ENCODE measurements at regions not wholly inside any gene's neighbourhood (a gene's known extent, or its start where the extent isn't known, plus 50 kb on each side); places are given as distances from the start of the nearest gene placed in this dataset.
"Not testable (repeated sequence)": the region's sequence is repeated elsewhere in the genome, so short reads cannot be mapped to it uniquely, and the experiment has no call there.

DNA sequence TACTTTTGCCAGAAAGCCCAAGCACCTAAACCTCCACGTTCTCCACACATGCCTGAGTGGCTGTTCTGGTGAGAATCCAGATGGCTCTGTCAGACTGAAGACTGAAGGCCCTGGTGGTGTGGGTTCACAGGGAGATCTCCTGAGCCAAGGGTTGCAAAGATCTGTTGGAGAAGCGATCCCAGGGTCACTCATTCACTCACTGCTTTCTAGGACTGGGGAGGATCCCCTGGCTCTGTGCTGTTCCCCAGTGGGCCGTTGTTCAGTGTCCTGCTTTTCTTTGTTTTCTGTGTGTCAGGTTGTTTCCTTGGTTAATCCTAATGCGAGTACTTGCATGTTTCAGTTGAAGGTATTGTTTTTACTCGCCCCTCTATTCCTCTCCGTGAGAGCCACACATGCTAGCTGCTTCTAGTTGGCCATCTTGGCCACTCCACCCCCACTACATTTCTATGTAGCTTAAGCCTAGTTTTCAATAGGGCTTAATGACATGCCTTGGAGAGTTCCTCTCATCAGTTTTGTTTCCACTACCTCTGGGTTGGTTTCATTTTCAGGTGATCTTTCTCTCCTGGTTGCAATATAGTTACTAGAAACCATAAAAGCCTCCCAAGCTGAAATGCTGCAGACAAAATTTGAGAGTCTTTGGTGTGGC lies 144.5 kb upstream of the SLC38A2 start:
- DNase-seq (ENCODE audit: unreplicated experiment), result no peak
- CTCF ChIA-PET, result interaction anchor here (1.3 kb wide), 1 partner anchor 8 kb away, joined by 6 read pairs; no protein-coding TSS in a partner anchor
- H3K4me1 Mint-ChIP-seq (ENCODE audit: insufficient read depth, unreplicated experiment), result peaks cover 13% of the 10 kb centered on the region
- H3K27me3 Mint-ChIP-seq (ENCODE audit: insufficient read depth, unreplicated experiment), result no peaks in the 10 kb centered on the region
- H3K4me3 Mint-ChIP-seq (ENCODE audit: unreplicated experiment), result no peak overlapping the region
- no TSS peak for BruUV-seq (replicated peaks)
- H3K36me3 Mint-ChIP-seq (ENCODE audit: insufficient read depth, unreplicated experiment), result peaks cover 13% of the 10 kb centered on the region
- peaks cover 24% of the 10 kb centered on the region for H3K9me3 Mint-ChIP-seq (ENCODE audit: unreplicated experiment)
- peak overlapping the region; percentile 27 for H3K27ac Mint-ChIP-seq (ENCODE audit: low read depth, unreplicated experiment)
- intact Hi-C loops (cut with micrococcal nuclease), result no loop called here
- no peak for TF ChIP-seq CTCF (IDR thresholded peaks at IDR 0.05; ENCODE audit: unreplicated experiment)
- POLR2A ChIA-PET, result interaction anchor here (0.6 to 0.7 kb wide), 2 partner anchors 9 to 30 kb away, joined by 3 read pairs; no protein-coding TSS in a partner anchor

DNA sequence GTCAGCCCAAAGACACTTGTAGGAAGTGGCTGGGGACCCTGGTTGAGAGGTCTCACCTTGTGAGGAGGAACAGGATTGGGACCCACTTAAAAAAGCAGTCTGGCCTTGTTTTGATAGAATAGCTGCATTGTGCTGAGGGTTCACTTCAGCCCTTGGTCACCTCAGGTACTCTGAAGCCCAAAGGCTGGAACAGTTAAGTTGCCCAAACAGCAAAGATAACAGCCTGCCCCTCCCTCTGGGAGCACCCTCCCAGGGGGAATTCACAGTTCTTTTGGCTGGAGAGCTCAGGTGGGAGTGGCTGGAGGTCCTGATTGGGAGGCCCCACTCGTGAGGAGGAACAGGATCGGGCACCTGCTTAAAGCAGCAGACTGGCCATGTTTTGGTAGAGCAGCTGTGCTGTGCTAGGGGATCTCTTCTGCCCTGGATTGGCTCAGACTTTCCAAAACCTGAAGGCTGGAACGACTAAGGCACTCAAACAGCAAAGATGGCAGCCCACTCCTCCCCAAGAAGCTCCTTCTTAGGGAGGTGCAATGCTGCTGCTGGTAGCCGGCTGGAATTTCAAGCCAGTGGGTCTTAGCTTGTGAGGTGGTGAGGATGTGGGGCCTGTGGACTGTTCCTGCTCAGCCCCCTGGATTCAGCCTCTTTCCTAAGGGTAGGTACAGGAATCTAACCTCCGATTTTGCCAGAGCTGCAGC lies 143.8 kb upstream of the SLC38A2 start:
- no peak for TF ChIP-seq CTCF (IDR thresholded peaks at IDR 0.05; ENCODE audit: unreplicated experiment)
- ChIA-PET CTCF (interaction anchor here (0.6 to 1.3 kb wide), 2 partner anchors 9 to 34 kb away, joined by 4 to 6 read pairs; no protein-coding TSS in a partner anchor), POLR2A (interaction anchor here (0.6 to 0.9 kb wide), 4 partner anchors 9 to 45 kb away, joined by 3 to 4 read pairs (median 3); no protein-coding TSS in a partner anchor)
- DNase-seq (ENCODE audit: unreplicated experiment), result no peak
- H3K4me3 Mint-ChIP-seq (ENCODE audit: unreplicated experiment), result no peak overlapping the region
- H3K36me3 Mint-ChIP-seq (ENCODE audit: insufficient read depth, unreplicated experiment), result peaks cover 13% of the 10 kb centered on the region
- H3K27me3 Mint-ChIP-seq (ENCODE audit: insufficient read depth, unreplicated experiment), result no peaks in the 10 kb centered on the region
- peaks cover 30% of the 10 kb centered on the region for H3K9me3 Mint-ChIP-seq (ENCODE audit: unreplicated experiment)
- BruUV-seq (replicated peaks), result no TSS peak
- intact Hi-C loops (cut with micrococcal nuclease), result no loop called here
- H3K27ac Mint-ChIP-seq (ENCODE audit: low read depth, unreplicated experiment), result no peak overlapping the region
- peaks cover 11% of the 10 kb centered on the region for H3K4me1 Mint-ChIP-seq (ENCODE audit: insufficient read depth, unreplicated experiment)

GRCh38 chr12:46515829-46516228 lies 143.3 kb upstream of the SLC38A2 start:
- no TSS peak for BruUV-seq (replicated peaks)
- H3K9me3 Mint-ChIP-seq (ENCODE audit: unreplicated experiment), result peaks cover 36% of the 10 kb centered on the region
- peaks cover 13% of the 10 kb centered on the region for H3K36me3 Mint-ChIP-seq (ENCODE audit: insufficient read depth, unreplicated experiment)
- DNase-seq (ENCODE audit: unreplicated experiment), result no peak
- H3K4me3 Mint-ChIP-seq (ENCODE audit: unreplicated experiment), result no peak overlapping the region
- ChIA-PET CTCF (no interaction called here), POLR2A (interaction anchor here (0.6 to 0.9 kb wide), 2 partner anchors 42 to 45 kb away, joined by 3 to 4 read pairs; no protein-coding TSS in a partner anchor)
- no peak for TF ChIP-seq CTCF (IDR thresholded peaks at IDR 0.05; ENCODE audit: unreplicated experiment)
- peaks cover 11% of the 10 kb centered on the region for H3K4me1 Mint-ChIP-seq (ENCODE audit: insufficient read depth, unreplicated experiment)
- H3K27ac Mint-ChIP-seq (ENCODE audit: low read depth, unreplicated experiment), result no peak overlapping the region
- H3K27me3 Mint-ChIP-seq (ENCODE audit: insufficient read depth, unreplicated experiment), result no peaks in the 10 kb centered on the region
- intact Hi-C loops (cut with micrococcal nuclease), result no loop called here

DNA sequence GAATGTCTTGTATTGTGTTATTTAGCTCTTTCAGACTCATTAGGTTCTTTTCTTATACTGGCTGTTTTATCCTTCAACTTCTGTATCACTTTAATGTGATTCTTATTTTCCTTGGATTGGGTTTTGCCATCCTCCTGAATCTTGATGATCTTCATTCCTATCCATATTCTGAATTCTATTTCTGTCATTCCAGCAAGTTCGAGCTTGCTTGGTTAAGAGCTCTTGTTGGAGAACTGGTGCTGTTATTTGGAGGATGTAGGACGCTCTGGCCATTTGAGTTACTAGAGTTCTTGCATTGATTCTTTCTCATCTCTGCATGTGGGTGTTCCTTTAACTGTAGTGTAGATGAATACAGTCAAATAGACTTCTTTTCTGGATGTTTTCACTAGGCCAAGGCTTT lies 142.3 kb upstream of the SLC38A2 start:
- Mint-ChIP-seq H3K9me3 (ENCODE audit: unreplicated experiment) (peaks cover 45% of the 10 kb centered on the region), H3K4me1 (ENCODE audit: insufficient read depth, unreplicated experiment) (peaks cover 11% of the 10 kb centered on the region), H3K36me3 (ENCODE audit: insufficient read depth, unreplicated experiment) (peaks cover 13% of the 10 kb centered on the region), H3K4me3 (ENCODE audit: unreplicated experiment) (no peak overlapping the region), H3K27ac (ENCODE audit: low read depth, unreplicated experiment) (no peak overlapping the region), H3K27me3 (ENCODE audit: insufficient read depth, unreplicated experiment) (no peaks in the 10 kb centered on the region)
- intact Hi-C loops (cut with micrococcal nuclease), result no loop called here
- ChIA-PET POLR2A (interaction anchor here (0.7 kb wide), 1 partner anchor 11 kb away, joined by 3 read pairs; no protein-coding TSS in a partner anchor), CTCF (interaction anchor here (0.6 kb wide), 1 partner anchor 890 kb away, joined by 4 read pairs; no protein-coding TSS in a partner anchor)
- no peak for TF ChIP-seq CTCF (IDR thresholded peaks at IDR 0.05; ENCODE audit: unreplicated experiment)
- DNase-seq (ENCODE audit: unreplicated experiment), result no peak
- no TSS peak for BruUV-seq (replicated peaks)

DNA sequence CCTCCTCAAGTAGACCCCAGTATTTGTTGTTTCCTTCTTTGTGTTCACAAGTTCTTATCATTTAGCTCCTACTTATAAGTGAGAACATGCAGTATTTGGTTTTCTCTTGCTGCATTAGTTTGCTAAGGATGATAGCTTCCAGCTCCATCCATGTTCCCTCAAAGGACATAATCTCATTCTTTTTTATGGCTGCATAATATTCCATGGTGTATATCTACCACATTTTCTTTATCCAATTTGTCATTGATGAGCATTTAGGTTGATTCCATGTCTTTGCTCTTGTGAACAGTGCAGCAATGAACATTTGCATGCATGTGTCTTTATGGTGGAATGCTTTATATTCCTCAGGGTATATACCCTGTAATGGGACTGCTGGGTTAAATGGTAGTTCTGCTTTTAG lies 137.7 kb upstream of the SLC38A2 start:
- H3K36me3 Mint-ChIP-seq (ENCODE audit: insufficient read depth, unreplicated experiment); DNase-seq (ENCODE audit: unreplicated experiment); BruUV-seq (replicated peaks); H3K4me1 Mint-ChIP-seq (ENCODE audit: insufficient read depth, unreplicated experiment); H3K4me3 Mint-ChIP-seq (ENCODE audit: unreplicated experiment); H3K27ac Mint-ChIP-seq (ENCODE audit: low read depth, unreplicated experiment); H3K27me3 Mint-ChIP-seq (ENCODE audit: insufficient read depth, unreplicated experiment); intact Hi-C loops (cut with micrococcal nuclease): not testable (repeated sequence)
- H3K9me3 Mint-ChIP-seq (ENCODE audit: unreplicated experiment), result peaks cover 65% of the 10 kb centered on the region
- POLR2A ChIA-PET, result interaction anchor here (1.1 kb wide), 1 partner anchor 242 kb away, joined by 4 read pairs; the partner anchor contains the start of gene SLC38A1
- CTCF ChIA-PET, result interaction anchor here (0.6 kb wide), 1 partner anchor 52 kb away, joined by 3 read pairs; no protein-coding TSS in a partner anchor
